ENCODE measurements at regions not wholly inside any gene's neighbourhood (a gene's known extent, or its start where the extent isn't known, plus 50 kb on each side); places are given as distances from the start of the nearest gene placed in this dataset.

DNA sequence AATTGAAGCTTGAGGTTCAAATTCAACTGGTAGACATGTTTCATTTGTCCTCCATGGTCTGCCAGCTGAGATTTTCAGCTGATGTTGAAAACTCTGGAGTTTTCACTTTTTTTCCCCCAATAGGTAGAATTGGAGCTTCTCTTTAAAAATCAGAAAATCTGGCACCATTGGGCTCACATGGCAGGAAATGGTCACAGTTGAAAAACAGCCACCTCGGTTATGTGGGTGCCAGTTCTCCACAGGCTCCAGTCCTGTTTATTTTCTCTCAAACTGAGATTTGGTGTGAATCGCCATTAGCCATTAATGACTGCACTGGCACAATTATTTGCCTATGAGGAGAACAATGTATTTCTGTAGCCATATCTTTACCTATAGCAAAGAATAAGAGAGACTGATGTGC, 171.4 kb upstream of the TFAP2D start:
- DNase-seq, result no peak
- Histone ChIP-seq H2AK5ac (ENCODE audit: low read length) (no peak overlapping the region), H3K27me3 (ENCODE audit: insufficient read depth, low read length, poor library complexity) (no peaks in the 10 kb centered on the region), H3K56ac (ENCODE audit: low read length) (no peak overlapping the region), H3K23ac (ENCODE audit: low read length) (no peak overlapping the region), H3K4me3 (ENCODE audit: low read length) (no peak overlapping the region), H3K18ac (ENCODE audit: low read length) (no peak overlapping the region), H2BK120ac (ENCODE audit: low read depth, low read length) (no peak overlapping the region), H3K27ac (ENCODE audit: low read depth, low read length) (peak overlapping the region; percentile 9), H3K9ac (ENCODE audit: low read length) (no peak overlapping the region), H3K36me3 (ENCODE audit: control insufficient read depth, insufficient read depth, low read length) (no peaks in the 10 kb centered on the region), H3K79me2 (ENCODE audit: control insufficient read depth, insufficient read depth, low read length) (no peaks in the 10 kb centered on the region), H3K79me1 (ENCODE audit: low read length) (no peaks in the 10 kb centered on the region), H3K4ac (ENCODE audit: low read depth, low read length) (no peak overlapping the region), H2BK5ac (ENCODE audit: low read length) (no peak overlapping the region), H4K5ac (ENCODE audit: low read length) (no peak overlapping the region), H2BK15ac (replicated peaks; ENCODE audit: low read depth) (no peak overlapping the region), H3K4me1 (ENCODE audit: control insufficient read depth, low read depth, low read length) (peaks cover 5% of the 10 kb centered on the region), H3K4me2 (ENCODE audit: low read length) (no peak overlapping the region), H4K8ac (ENCODE audit: low read depth, low read length) (no peak overlapping the region)
- no CpG with 5 or more reads among the region's 2 CpGs for WGBS (ENCODE audit: extremely low coverage, insufficient coverage, low lambda C conversion rate)

DNA sequence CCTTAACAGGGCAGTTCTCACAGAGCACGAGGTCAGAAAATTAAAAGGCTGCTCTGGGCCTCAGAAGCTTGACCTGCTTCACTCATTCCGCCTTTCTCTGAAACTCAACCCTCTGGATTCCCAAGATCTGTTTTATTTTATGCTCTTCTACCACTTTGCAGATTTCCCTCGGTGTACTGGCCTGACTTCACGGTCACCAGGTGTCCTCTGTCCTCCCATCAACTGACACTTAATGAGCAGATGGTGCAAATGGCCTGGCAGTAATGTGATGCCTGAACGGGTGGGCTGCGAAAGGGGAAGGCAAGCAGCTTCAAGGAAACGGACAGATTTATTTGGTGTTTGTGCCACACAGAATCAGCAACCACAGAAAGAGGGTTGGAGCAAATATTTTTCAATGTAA, 169.7 kb upstream of the TFAP2D start:
- no peaks in the 10 kb centered on the region for H3K36me3 ChIP-seq (ENCODE audit: control insufficient read depth, insufficient read depth, low read length)
- WGBS (ENCODE audit: extremely low coverage, insufficient coverage, low lambda C conversion rate), result no CpG with 5 or more reads among the region's 7 CpGs
- no peak overlapping the region for H3K4me2 ChIP-seq (ENCODE audit: low read length)
- H2BK15ac ChIP-seq (replicated peaks; ENCODE audit: low read depth), result no peak overlapping the region
- H3K56ac ChIP-seq (ENCODE audit: low read length), result no peak overlapping the region
- no peaks in the 10 kb centered on the region for H3K27me3 ChIP-seq (ENCODE audit: insufficient read depth, low read length, poor library complexity)
- no peak overlapping the region for H3K4me3 ChIP-seq (ENCODE audit: low read length)
- no peak overlapping the region for H3K27ac ChIP-seq (ENCODE audit: low read depth, low read length)
- no peak overlapping the region for H3K9ac ChIP-seq (ENCODE audit: low read length)
- peak; percentile 30 for DNase-seq
- H4K5ac ChIP-seq (ENCODE audit: low read length), result no peak overlapping the region
- no peak overlapping the region for H3K4ac ChIP-seq (ENCODE audit: low read depth, low read length)
- H3K79me2 ChIP-seq (ENCODE audit: control insufficient read depth, insufficient read depth, low read length), result no peaks in the 10 kb centered on the region
- H2BK5ac ChIP-seq (ENCODE audit: low read length), result no peak overlapping the region
- H3K23ac ChIP-seq (ENCODE audit: low read length), result no peak overlapping the region
- no peak overlapping the region for H2AK5ac ChIP-seq (ENCODE audit: low read length)
- H3K79me1 ChIP-seq (ENCODE audit: low read length), result no peaks in the 10 kb centered on the region
- H3K18ac ChIP-seq (ENCODE audit: low read length), result peak overlapping the region; percentile 71
- H2BK120ac ChIP-seq (ENCODE audit: low read depth, low read length), result no peak overlapping the region
- no peak overlapping the region for H4K8ac ChIP-seq (ENCODE audit: low read depth, low read length)
- H3K4me1 ChIP-seq (ENCODE audit: control insufficient read depth, low read depth, low read length), result peaks cover 5% of the 10 kb centered on the region

DNA sequence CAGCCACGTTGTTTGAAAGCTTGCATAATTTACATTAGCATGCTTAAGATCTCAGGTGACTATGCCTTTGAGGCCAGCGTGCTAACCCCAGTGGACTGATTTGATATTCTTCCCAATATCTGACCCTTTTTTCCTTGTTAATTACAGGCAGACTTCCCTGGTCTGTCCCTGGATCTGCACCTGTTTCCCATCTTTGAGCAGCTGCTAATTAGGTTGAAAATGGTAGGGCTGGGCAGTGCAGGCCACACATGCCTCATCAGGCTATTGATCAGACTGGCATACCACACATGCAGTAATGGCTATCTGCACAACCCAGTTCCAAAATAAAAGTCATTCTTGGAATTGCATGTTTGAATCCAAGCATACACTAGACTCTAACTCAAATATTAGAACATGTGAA, 164.3 kb upstream of the TFAP2D start:
- no CpG with 5 or more reads among the region's 2 CpGs for WGBS (ENCODE audit: extremely low coverage, insufficient coverage, low lambda C conversion rate)

DNA sequence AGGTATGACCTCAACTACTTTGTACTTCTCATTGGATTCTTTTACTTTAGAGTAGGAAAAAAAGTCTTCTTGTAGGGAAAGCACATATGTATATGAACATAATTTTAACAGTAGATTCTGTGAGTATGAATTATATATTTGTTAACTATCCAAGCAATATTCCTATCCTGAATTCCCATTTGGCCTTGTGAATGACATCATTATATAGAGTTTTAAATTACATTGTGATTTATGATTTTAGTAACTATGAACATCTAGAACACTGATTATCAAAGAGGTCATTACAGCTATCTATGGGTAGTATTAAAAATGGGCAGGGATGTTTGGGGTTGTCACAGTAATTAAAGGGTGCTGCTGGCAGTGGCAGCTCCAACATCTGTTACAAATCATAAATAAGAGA, 163.9 kb upstream of the TFAP2D start:
- Histone ChIP-seq H3K36me3 (ENCODE audit: control insufficient read depth, insufficient read depth, low read length) (no peaks in the 10 kb centered on the region), H3K23ac (ENCODE audit: low read length) (no peak overlapping the region), H4K8ac (ENCODE audit: low read depth, low read length) (no peak overlapping the region), H2BK5ac (ENCODE audit: low read length) (no peak overlapping the region), H3K79me2 (ENCODE audit: control insufficient read depth, insufficient read depth, low read length) (no peaks in the 10 kb centered on the region), H3K4me1 (ENCODE audit: control insufficient read depth, low read depth, low read length) (no peaks in the 10 kb centered on the region), H3K4me2 (ENCODE audit: low read length) (no peak overlapping the region), H2BK15ac (replicated peaks; ENCODE audit: low read depth) (no peak overlapping the region), H2BK120ac (ENCODE audit: low read depth, low read length) (no peak overlapping the region), H3K27ac (ENCODE audit: low read depth, low read length) (no peak overlapping the region), H3K79me1 (ENCODE audit: low read length) (no peaks in the 10 kb centered on the region), H2AK5ac (ENCODE audit: low read length) (no peak overlapping the region), H3K4me3 (ENCODE audit: low read length) (no peak overlapping the region), H3K4ac (ENCODE audit: low read depth, low read length) (no peak overlapping the region), H3K56ac (ENCODE audit: low read length) (no peak overlapping the region), H3K18ac (ENCODE audit: low read length) (no peak overlapping the region), H4K5ac (ENCODE audit: low read length) (no peak overlapping the region), H3K27me3 (ENCODE audit: insufficient read depth, low read length, poor library complexity) (no peaks in the 10 kb centered on the region), H3K9ac (ENCODE audit: low read length) (no peak overlapping the region)
- DNase-seq, result no peak

More for the DNA sequence above, 164.3 kb upstream of the TFAP2D start:
- Histone ChIP-seq H4K5ac (ENCODE audit: low read length) (no peak overlapping the region), H3K79me2 (ENCODE audit: control insufficient read depth, insufficient read depth, low read length) (no peaks in the 10 kb centered on the region), H2AK5ac (ENCODE audit: low read length) (no peak overlapping the region), H3K56ac (ENCODE audit: low read length) (no peak overlapping the region), H3K4me2 (ENCODE audit: low read length) (no peak overlapping the region), H4K8ac (ENCODE audit: low read depth, low read length) (no peak overlapping the region), H3K4ac (ENCODE audit: low read depth, low read length) (no peak overlapping the region), H3K4me3 (ENCODE audit: low read length) (no peak overlapping the region), H3K23ac (ENCODE audit: low read length) (no peak overlapping the region), H3K9ac (ENCODE audit: low read length) (no peak overlapping the region), H2BK15ac (replicated peaks; ENCODE audit: low read depth) (no peak overlapping the region), H3K18ac (ENCODE audit: low read length) (no peak overlapping the region), H3K27ac (ENCODE audit: low read depth, low read length) (no peak overlapping the region), H3K79me1 (ENCODE audit: low read length) (no peaks in the 10 kb centered on the region), H3K4me1 (ENCODE audit: control insufficient read depth, low read depth, low read length) (no peaks in the 10 kb centered on the region), H2BK5ac (ENCODE audit: low read length) (no peak overlapping the region), H3K36me3 (ENCODE audit: control insufficient read depth, insufficient read depth, low read length) (no peaks in the 10 kb centered on the region), H3K27me3 (ENCODE audit: insufficient read depth, low read length, poor library complexity) (no peaks in the 10 kb centered on the region), H2BK120ac (ENCODE audit: low read depth, low read length) (no peak overlapping the region)
- no peak for DNase-seq

DNA sequence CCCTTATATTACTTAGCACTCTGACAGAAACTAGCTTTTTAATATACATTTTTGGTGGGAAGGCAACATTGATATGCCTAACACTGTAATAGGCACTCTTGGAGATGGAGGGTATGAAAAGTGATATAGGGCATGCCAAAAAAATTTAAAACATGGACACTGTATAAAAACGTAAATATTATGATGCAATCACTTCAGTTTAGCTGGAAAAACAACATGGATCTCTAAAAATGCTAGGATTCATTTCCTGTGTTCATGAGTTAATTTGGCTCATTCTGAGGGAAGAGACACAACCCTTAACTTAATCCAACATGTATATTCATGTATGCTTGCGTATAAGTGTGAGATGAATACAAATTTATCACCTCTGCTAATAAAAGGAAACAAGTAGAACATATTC, 157.3 kb upstream of the TFAP2D start:
- Histone ChIP-seq H3K27me3 (ENCODE audit: insufficient read depth, low read length, poor library complexity) (no peaks in the 10 kb centered on the region), H2BK15ac (replicated peaks; ENCODE audit: low read depth) (no peak overlapping the region), H3K36me3 (ENCODE audit: control insufficient read depth, insufficient read depth, low read length) (no peaks in the 10 kb centered on the region), H2AK5ac (ENCODE audit: low read length) (no peak overlapping the region), H3K4ac (ENCODE audit: low read depth, low read length) (no peak overlapping the region), H2BK120ac (ENCODE audit: low read depth, low read length) (no peak overlapping the region), H4K8ac (ENCODE audit: low read depth, low read length) (no peak overlapping the region), H3K79me2 (ENCODE audit: control insufficient read depth, insufficient read depth, low read length) (no peaks in the 10 kb centered on the region), H4K5ac (ENCODE audit: low read length) (no peak overlapping the region), H3K27ac (ENCODE audit: low read depth, low read length) (no peak overlapping the region), H3K4me1 (ENCODE audit: control insufficient read depth, low read depth, low read length) (no peaks in the 10 kb centered on the region), H3K4me2 (ENCODE audit: low read length) (no peak overlapping the region), H3K56ac (ENCODE audit: low read length) (no peak overlapping the region), H3K4me3 (ENCODE audit: low read length) (no peak overlapping the region), H3K9ac (ENCODE audit: low read length) (no peak overlapping the region), H2BK5ac (ENCODE audit: low read length) (no peak overlapping the region), H3K23ac (ENCODE audit: low read length) (no peak overlapping the region), H3K18ac (ENCODE audit: low read length) (no peak overlapping the region), H3K79me1 (ENCODE audit: low read length) (no peaks in the 10 kb centered on the region)
- DNase-seq, result no peak
- WGBS (ENCODE audit: extremely low coverage, insufficient coverage, low lambda C conversion rate), result no CpG with 5 or more reads among the region's 2 CpGs

DNA sequence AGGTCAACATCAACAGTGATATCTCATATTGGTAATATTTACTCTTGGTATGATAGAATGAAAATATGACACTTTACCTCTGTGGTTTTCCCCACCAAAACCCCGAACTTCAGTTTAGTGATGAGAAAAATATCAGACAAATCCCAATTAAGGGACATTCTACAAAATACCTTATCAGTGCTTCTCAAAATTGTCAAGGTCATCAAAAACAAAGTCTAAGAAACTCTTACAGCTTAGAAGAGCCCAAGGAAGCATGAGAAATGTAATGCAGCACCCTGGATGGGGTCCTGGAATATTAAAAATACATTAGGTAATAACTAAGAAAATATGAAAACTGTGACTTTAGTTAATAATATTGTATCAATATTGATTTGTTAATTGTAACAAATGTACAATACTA, 148.3 kb upstream of the TFAP2D start:
- Histone ChIP-seq H3K4ac (ENCODE audit: low read depth, low read length) (no peak overlapping the region), H3K79me1 (ENCODE audit: low read length) (no peaks in the 10 kb centered on the region), H3K36me3 (ENCODE audit: control insufficient read depth, insufficient read depth, low read length) (no peaks in the 10 kb centered on the region), H2BK5ac (ENCODE audit: low read length) (no peak overlapping the region), H2BK15ac (replicated peaks; ENCODE audit: low read depth) (no peak overlapping the region), H3K4me2 (ENCODE audit: low read length) (no peak overlapping the region), H4K5ac (ENCODE audit: low read length) (no peak overlapping the region), H3K27ac (ENCODE audit: low read depth, low read length) (no peak overlapping the region), H2BK120ac (ENCODE audit: low read depth, low read length) (no peak overlapping the region), H3K23ac (ENCODE audit: low read length) (no peak overlapping the region), H3K18ac (ENCODE audit: low read length) (no peak overlapping the region), H3K4me3 (ENCODE audit: low read length) (no peak overlapping the region), H3K27me3 (ENCODE audit: insufficient read depth, low read length, poor library complexity) (no peaks in the 10 kb centered on the region), H2AK5ac (ENCODE audit: low read length) (no peak overlapping the region), H3K9ac (ENCODE audit: low read length) (no peak overlapping the region), H3K4me1 (ENCODE audit: control insufficient read depth, low read depth, low read length) (no peaks in the 10 kb centered on the region), H4K8ac (ENCODE audit: low read depth, low read length) (no peak overlapping the region), H3K56ac (ENCODE audit: low read length) (no peak overlapping the region), H3K79me2 (ENCODE audit: control insufficient read depth, insufficient read depth, low read length) (no peaks in the 10 kb centered on the region)
- no CpG with 5 or more reads among the region's 1 CpG for WGBS (ENCODE audit: extremely low coverage, insufficient coverage, low lambda C conversion rate)
- DNase-seq, result no peak

Data from mesendoderm (in vitro differentiated cells).